ENCODE measurements at regions not wholly inside any gene's neighbourhood (a gene's known extent, or its start where the extent isn't known, plus 50 kb on each side); places are given as distances from the start of the nearest gene placed in this dataset.
A peak's percentile ranks its signal among the peaks of the same experiment; 100 is the strongest.

GRCh38 chr12:107992029-107992428, 137.1 kb upstream of the WSCD2 start:
- Histone ChIP-seq H3K27me3 (ENCODE audit: insufficient read depth) (no peaks in the 10 kb centered on the region), H3K9ac (no peak overlapping the region), H3K4me3 (ENCODE audit: low read depth in 2 of 2, low read length in 1 of 2) (no peak overlapping the region), H2AFZ (ENCODE audit: low read depth) (no peak overlapping the region), H3K9me2 (no peaks in the 10 kb centered on the region), H3K79me2 (ENCODE audit: insufficient read depth) (no peaks in the 10 kb centered on the region), H3K9me3 (peaks cover 3% of the 10 kb centered on the region; the same call in 1 of the 2 replicates), H3F3A (replicated peaks; ENCODE audit: insufficient read depth) (no peaks in the 10 kb centered on the region), H3K27ac (ENCODE audit: low read depth in 2 of 2, low read length in 1 of 2) (no peak overlapping the region), H3K4me1 (ENCODE audit: control insufficient read depth in 1 of 2, insufficient read depth in 2 of 2, low read depth in 1 of 2, low read length in 1 of 2) (no peaks in the 10 kb centered on the region; a peak in 1 of 4 replicates), H4K20me1 (ENCODE audit: insufficient read depth) (no peaks in the 10 kb centered on the region), H3K4me2 (no peak overlapping the region), H3K36me3 (replicated peaks in 1 of 2; ENCODE audit: control insufficient read depth in 1 of 2, insufficient read depth in 2 of 2, low read length in 1 of 2) (no peaks in the 10 kb centered on the region)
- CTCF ChIA-PET = interaction anchor here (0.7 to 6.8 kb wide), 28 partner anchors 10 to 626 kb away, joined by 3 to 106 read pairs (median 4); partner anchors contain the start of gene FICD
- 5% methylated on average over 2 of the region's 2 CpGs for WGBS (ENCODE audit: low lambda C conversion rate)
- POLR2A ChIA-PET = no interaction called here
- TF ChIP-seq TEAD4 (IDR thresholded peaks at IDR 0.05; ENCODE audit: borderline replicate concordance, insufficient read depth) (no peak), SMC3 (IDR thresholded peaks at IDR 0.05; ENCODE audit: low read depth, low read length) (no peak), NRF1 (IDR thresholded peaks at IDR 0.05; ENCODE audit: low read depth, low read length) (no peak), TCF12 (IDR thresholded peaks at IDR 0.05) (no peak), GATA2 (CRISPR knock-in tag; IDR thresholded peaks at IDR 0.05) (no peak), MAX (IDR thresholded peaks at IDR 0.05; ENCODE audit: low read depth) (no peak), MEF2A (IDR thresholded peaks at IDR 0.05; ENCODE audit: borderline replicate concordance, low read depth) (no peak)
- DNase-seq = no peak

- H3K36me3 ChIP-seq (replicated peaks in 1 of 2; ENCODE audit: control insufficient read depth in 1 of 2, insufficient read depth in 2 of 2, low read length in 1 of 2) = no peaks in the 10 kb centered on the region
- H4K20me1 ChIP-seq (ENCODE audit: insufficient read depth) = no peaks in the 10 kb centered on the region
- POLR2A ChIA-PET = no interaction called here
- WGBS (ENCODE audit: low lambda C conversion rate) = 27% methylated on average over 4 of the region's 4 CpGs
- no peaks in the 10 kb centered on the region for H3F3A ChIP-seq (replicated peaks; ENCODE audit: insufficient read depth)
- no peaks in the 10 kb centered on the region for H3K79me2 ChIP-seq (ENCODE audit: insufficient read depth)
- no peaks in the 10 kb centered on the region for H3K9me2 ChIP-seq
- H3K27ac ChIP-seq (ENCODE audit: low read depth in 2 of 2, low read length in 1 of 2) = no peak overlapping the region
- no peak overlapping the region for H3K9ac ChIP-seq
- DNase-seq = peak; percentile 46
- H3K9me3 ChIP-seq = peaks cover 3% of the 10 kb centered on the region; the same call in 1 of the 2 replicates
- TF ChIP-seq NFIC (IDR thresholded peaks at IDR 0.05; ENCODE audit: borderline replicate concordance) (no peak), SMC3 (IDR thresholded peaks at IDR 0.05; ENCODE audit: low read depth, low read length) (peak; percentile 51; the same call in 1 of the 2 replicates), RAD21 (IDR thresholded peaks at IDR 0.05; ENCODE audit: low read length) (peak; percentile 68), CTCF (IDR thresholded peaks at IDR 0.05) (peak; percentile 24), TAF1 (IDR thresholded peaks at IDR 0.05; ENCODE audit: borderline replicate concordance, low read depth, low read length) (no peak), YY1 (IDR thresholded peaks at IDR 0.05; ENCODE audit: low read depth) (no peak), FOXM1 (IDR thresholded peaks at IDR 0.05; ENCODE audit: low read depth) (no peak)
- no peaks in the 10 kb centered on the region; a peak in 1 of 4 replicates for H3K4me1 ChIP-seq (ENCODE audit: control insufficient read depth in 1 of 2, insufficient read depth in 2 of 2, low read depth in 1 of 2, low read length in 1 of 2)
- CTCF ChIA-PET = interaction anchor here (0.6 to 6.8 kb wide), 45 partner anchors 9 to 1647 kb away, joined by 3 to 106 read pairs (median 4); partner anchors contain the start of gene FICD
- no peak overlapping the region for H3K4me3 ChIP-seq (ENCODE audit: low read depth in 2 of 2, low read length in 1 of 2)
- no peaks in the 10 kb centered on the region for H3K27me3 ChIP-seq (ENCODE audit: insufficient read depth)
- no peak overlapping the region for H3K4me2 ChIP-seq
- H2AFZ ChIP-seq (ENCODE audit: low read depth) = no peak overlapping the region
These were observed 136.1 kb upstream of the WSCD2 start for GRCh38 chr12:107992870-107993451.

All from SK-N-SH (cell line).